Keratinocyte (primary cell): ENCODE measurements at regions not wholly inside any gene's neighbourhood (a gene's known extent, or its start where the extent isn't known, plus 50 kb on each side); places are given as distances from the start of the nearest gene placed in this dataset.

ENCODE experiments used
- DNase-seq: peaks from one replicate; pipeline ENCODE4 v3.0.0-alpha.2; 2011; ENCODE audit warnings: low read depth, missing footprints, low spot score
- FAIRE-seq: peaks from 2 replicates; lab custom pipeline; 2011; peaks lifted over from hg19 to GRCh38; lab: Jason Lieb, UNC
- H2AFZ ChIP-seq: 2 replicates; pipeline ENCODE4 v1.6.0; 2012; ENCODE audit warnings: low read length, control low read depth, inconsistent platforms; ENCODE audit not compliant: control insufficient read depth
- H3K27ac ChIP-seq: 2 replicates; pipeline ENCODE4 v1.5.1; 2011; ENCODE audit warnings: low read length; ENCODE audit not compliant: control insufficient read depth, insufficient read depth
- H3K27me3 ChIP-seq: 3 replicates; pipeline ENCODE4 v1.6.0; 2011; ENCODE audit warnings: low read length; ENCODE audit not compliant: control insufficient read depth, insufficient read depth; ENCODE audit errors: extremely low read depth
- H3K36me3 ChIP-seq, 2 experiments: 2 replicates in 1 of 2; 3 replicates in 1 of 2; pipeline ENCODE4 v1.5.1; 2011; ENCODE audit warnings: low read length in 2 of 2, mild to moderate bottlenecking in 1 of 2; ENCODE audit not compliant: control insufficient read depth in 2 of 2, insufficient read depth in 2 of 2; ENCODE audit errors: extremely low read depth in 1 of 2
- H3K4me1 ChIP-seq: 3 replicates; pipeline ENCODE4 v1.5.1; 2011; ENCODE audit warnings: low read length; ENCODE audit not compliant: control insufficient read depth, insufficient read depth; ENCODE audit errors: extremely low read depth
- H3K4me2 ChIP-seq: 3 replicates; pipeline ENCODE4 v1.6.0; 2011; ENCODE audit warnings: low read depth, low read length; ENCODE audit not compliant: control insufficient read depth, insufficient read depth; ENCODE audit errors: extremely low read depth
- H3K4me3 ChIP-seq, 3 experiments: fragments of 200-600 bp in 1 of 3; sonication (generic) in 1 of 3; 2 replicates in 2 of 3; 3 replicates in 1 of 3; pipeline ENCODE4 v1.5.1; 2011 to 2016; ENCODE audit warnings: low read length in 3 of 3, mild to moderate bottlenecking in 3 of 3, control low read depth in 2 of 3, inconsistent platforms in 1 of 3, low read depth in 1 of 3, mixed read lengths in 1 of 3, mixed run types in 1 of 3, moderate library complexity in 1 of 3; ENCODE audit not compliant: control insufficient read depth in 2 of 3, insufficient read depth in 2 of 3; ENCODE audit errors: extremely low read depth in 1 of 3
- H3K79me2 ChIP-seq: 2 replicates; pipeline ENCODE4 v1.6.0; 2012; ENCODE audit warnings: low read length; ENCODE audit not compliant: control insufficient read depth, insufficient read depth
- H3K9ac ChIP-seq: 3 replicates; pipeline ENCODE4 v1.6.0; 2011; ENCODE audit warnings: low read length; ENCODE audit not compliant: control insufficient read depth, insufficient read depth; ENCODE audit errors: extremely low read depth
- H3K9me1 ChIP-seq: 3 replicates; pipeline ENCODE4 v1.6.0; 2011; ENCODE audit warnings: low read length; ENCODE audit not compliant: control insufficient read depth, insufficient read depth; ENCODE audit errors: extremely low read depth
- H3K9me3 ChIP-seq: 2 replicates; pipeline ENCODE4 v1.5.1; 2012; ENCODE audit warnings: low read depth, low read length; ENCODE audit not compliant: control insufficient read depth
- H4K20me1 ChIP-seq: 3 replicates; pipeline ENCODE4 v1.6.0; 2011; ENCODE audit warnings: low read length; ENCODE audit not compliant: control insufficient read depth, insufficient read depth; ENCODE audit errors: extremely low read depth
- EZH2 ChIP-seq: IDR thresholded peaks from one replicate; pipeline ENCODE4 v1.6.1; 2012; ENCODE audit warnings: inconsistent platforms, mild to moderate bottlenecking, low read length, moderate library complexity
- dilution Hi-C: fragments of 300-500 bp; cut with MboI; formaldehyde crosslinking; loops from one replicate; pipeline ENCODE4 v1.7.0; 2020; ENCODE audit warnings: low sequenced_read_pairs; ENCODE audit not compliant: extremely low pct_ligation_motif_present
- TF ChIP-seq, protein P1 (sequence below), 3 experiments: IDR thresholded peaks in 1 of 3; conservative IDR thresholded peaks in 1 of 3; optimal IDR thresholded peaks in 1 of 3; 2 replicates in 2 of 3; 3 replicates in 1 of 3; pipeline versions ENCODE3 to v1.5.1; 2011; ENCODE audit warnings: low read length in 3 of 3, mild to moderate bottlenecking in 3 of 3, moderate library complexity in 2 of 3, control low read depth in 1 of 3, inconsistent platforms in 1 of 3; ENCODE audit not compliant: insufficient read depth in 2 of 3; ENCODE audit errors: extremely low read depth in 1 of 3

DNA sequence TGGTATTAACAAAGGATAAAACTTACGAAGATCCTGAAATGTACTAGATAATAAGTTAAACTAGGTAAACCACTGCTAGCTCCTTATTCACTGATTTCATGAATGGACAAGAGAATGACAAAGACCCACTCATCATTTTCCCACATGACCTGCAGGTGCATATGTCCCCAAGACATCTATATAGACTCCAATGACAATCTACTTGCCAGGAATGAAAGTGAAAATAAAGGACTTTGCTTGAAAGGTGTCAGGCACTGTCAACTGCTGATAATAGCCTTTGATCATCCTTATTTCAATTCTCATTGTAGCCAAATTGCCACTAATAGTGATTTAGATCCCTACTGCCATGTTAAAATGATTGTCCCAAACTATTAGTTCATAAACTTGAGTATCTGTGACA is 321.8 kb downstream of the HACE1 start:
- dilution Hi-C loops: no loop called here
- no peak overlapping the region for H3K9ac ChIP-seq
- FAIRE-seq (no peak), DNase-seq (no peak)
- H3K27me3 ChIP-seq: no peaks in the 10 kb centered on the region
- no peaks in the 10 kb centered on the region for H3K79me2 ChIP-seq
- H3K9me3 ChIP-seq: no peaks in the 10 kb centered on the region
- TF ChIP-seq, protein P1, sequence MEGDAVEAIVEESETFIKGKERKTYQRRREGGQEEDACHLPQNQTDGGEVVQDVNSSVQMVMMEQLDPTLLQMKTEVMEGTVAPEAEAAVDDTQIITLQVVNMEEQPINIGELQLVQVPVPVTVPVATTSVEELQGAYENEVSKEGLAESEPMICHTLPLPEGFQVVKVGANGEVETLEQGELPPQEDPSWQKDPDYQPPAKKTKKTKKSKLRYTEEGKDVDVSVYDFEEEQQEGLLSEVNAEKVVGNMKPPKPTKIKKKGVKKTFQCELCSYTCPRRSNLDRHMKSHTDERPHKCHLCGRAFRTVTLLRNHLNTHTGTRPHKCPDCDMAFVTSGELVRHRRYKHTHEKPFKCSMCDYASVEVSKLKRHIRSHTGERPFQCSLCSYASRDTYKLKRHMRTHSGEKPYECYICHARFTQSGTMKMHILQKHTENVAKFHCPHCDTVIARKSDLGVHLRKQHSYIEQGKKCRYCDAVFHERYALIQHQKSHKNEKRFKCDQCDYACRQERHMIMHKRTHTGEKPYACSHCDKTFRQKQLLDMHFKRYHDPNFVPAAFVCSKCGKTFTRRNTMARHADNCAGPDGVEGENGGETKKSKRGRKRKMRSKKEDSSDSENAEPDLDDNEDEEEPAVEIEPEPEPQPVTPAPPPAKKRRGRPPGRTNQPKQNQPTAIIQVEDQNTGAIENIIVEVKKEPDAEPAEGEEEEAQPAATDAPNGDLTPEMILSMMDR (optimal IDR thresholded peaks at IDR 0.05 in 1 of 3, IDR thresholded peaks at IDR 0.05 in 1 of 3, conservative IDR thresholded peaks at IDR 0.05 in 1 of 3; ENCODE audit: extremely low read depth in 1 of 3, insufficient read depth in 2 of 3, low read length in 3 of 3): no peak
- no peak for TF ChIP-seq EZH2
- H2AFZ ChIP-seq: no peak overlapping the region
- no peak overlapping the region for H3K4me3 ChIP-seq
- H3K36me3 ChIP-seq: no peaks in the 10 kb centered on the region
- H3K4me1 ChIP-seq: no peaks in the 10 kb centered on the region
- H3K9me1 ChIP-seq: peaks cover 2% of the 10 kb centered on the region
- H4K20me1 ChIP-seq: no peaks in the 10 kb centered on the region
- H3K27ac ChIP-seq: no peak overlapping the region
- no peak overlapping the region for H3K4me2 ChIP-seq

DNA sequence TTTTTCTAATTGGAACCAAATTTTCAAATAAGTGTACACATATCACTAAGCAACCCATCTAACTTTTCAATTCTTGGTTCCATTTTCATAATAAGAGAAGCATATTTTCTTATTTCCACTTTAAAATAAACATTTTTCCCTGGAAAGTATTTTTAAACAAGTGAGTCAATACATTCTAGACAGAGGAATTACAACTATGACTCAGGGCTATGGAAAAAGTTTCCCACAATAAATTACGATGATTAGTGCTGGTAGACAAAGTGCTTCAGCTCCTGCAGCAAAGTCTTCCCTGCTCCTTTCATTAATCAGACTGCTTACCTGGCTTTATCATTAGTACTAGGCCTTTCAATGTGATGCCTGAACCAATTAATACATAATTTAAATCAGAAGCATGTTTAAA is 322.5 kb downstream of the HACE1 start:
- dilution Hi-C loops: no loop called here
- TF ChIP-seq EZH2: no peak
- TF ChIP-seq, protein P1 (optimal IDR thresholded peaks at IDR 0.05 in 1 of 3, IDR thresholded peaks at IDR 0.05 in 1 of 3, conservative IDR thresholded peaks at IDR 0.05 in 1 of 3; ENCODE audit: extremely low read depth in 1 of 3, insufficient read depth in 2 of 3, low read length in 3 of 3): no peak
- Histone ChIP-seq H3K79me2 (no peaks in the 10 kb centered on the region), H4K20me1 (no peaks in the 10 kb centered on the region), H3K9me3 (no peaks in the 10 kb centered on the region), H3K36me3 (no peaks in the 10 kb centered on the region), H3K9me1 (peaks cover 2% of the 10 kb centered on the region), H3K9ac (no peak overlapping the region), H3K4me1 (no peaks in the 10 kb centered on the region), H3K27me3 (no peaks in the 10 kb centered on the region), H2AFZ (no peak overlapping the region), H3K4me2 (no peak overlapping the region), H3K27ac (no peak overlapping the region), H3K4me3 (no peak overlapping the region)
- DNase-seq (peak; percentile 1), FAIRE-seq (no peak)
